ENCODE measurements at regions not wholly inside any gene's neighbourhood (a gene's known extent, or its start where the extent isn't known, plus 50 kb on each side); places are given as distances from the start of the nearest gene placed in this dataset.

- no peaks in the 10 kb centered on the region for H3K9me3 ChIP-seq (replicated peaks; ENCODE audit: control insufficient read depth, insufficient read depth, low read length)
- no peak overlapping the region for H3K27ac ChIP-seq (ENCODE audit: insufficient read depth, low read depth, low read length)
- no peaks in the 10 kb centered on the region for H3K79me2 ChIP-seq (ENCODE audit: control insufficient read depth, insufficient read depth, low read length)
- dilution Hi-C loops (cut with MboI; ENCODE audit: extremely low pct_ligation_motif_present, low sequenced_read_pairs) (no loop called here), intact Hi-C loops (cut with micrococcal nuclease) (no loop called here)
- DNase-seq (ENCODE audit: low read depth, low spot score) (no peak), FAIRE-seq (no peak)
- H4K20me1 ChIP-seq (replicated peaks; ENCODE audit: control insufficient read depth, extremely low read depth, insufficient read depth, low read length): no peaks in the 10 kb centered on the region
- no peak overlapping the region for H3K4me2 ChIP-seq (ENCODE audit: insufficient read depth, low read length)
- H3K9ac ChIP-seq (replicated peaks; ENCODE audit: extremely low read depth, insufficient read depth, low read length): no peak overlapping the region
- TF ChIP-seq POLR2AphosphoS5 (IDR thresholded peaks at IDR 0.05; ENCODE audit: insufficient read depth, low read depth, low read length): no peak
- TF ChIP-seq JUN (IDR thresholded peaks at IDR 0.05; ENCODE audit: borderline replicate concordance, insufficient read depth, insufficient read length, low read depth): no peak
- TF ChIP-seq CTCF (IDR thresholded peaks at IDR 0.05; ENCODE audit: extremely low read depth in 1 of 2, insufficient read depth in 1 of 2, low read depth in 1 of 2, low read length in 2 of 2): no peak
- TF ChIP-seq MAX (IDR thresholded peaks at IDR 0.05; ENCODE audit: insufficient read depth, insufficient read length): no peak
- no peak for TF ChIP-seq POLR2A (IDR thresholded peaks at IDR 0.05; ENCODE audit: low read depth, low read length)
- TF ChIP-seq FOS (IDR thresholded peaks at IDR 0.05; ENCODE audit: borderline replicate concordance, insufficient read depth, low read length): no peak
- TF ChIP-seq GATA2 (IDR thresholded peaks at IDR 0.05; ENCODE audit: insufficient read depth, insufficient read length, low read depth, low read length): no peak
- TF ChIP-seq EZH2 (IDR thresholded peaks at IDR 0.05; ENCODE audit: borderline replicate concordance, low read depth, low read length, severe bottlenecking): no peak
- no peak for TF ChIP-seq MYC (IDR thresholded peaks at IDR 0.05; ENCODE audit: low read depth, low read length)
- no peaks in the 10 kb centered on the region for H3K4me1 ChIP-seq (ENCODE audit: control insufficient read depth, extremely low read depth, insufficient read depth, low read length)
- no TSS peak for BruUV-seq (replicated peaks)
- no peaks in the 10 kb centered on the region for H3K36me3 ChIP-seq (ENCODE audit: control insufficient read depth in 2 of 2, extremely low read depth in 1 of 2, insufficient read depth in 2 of 2, low read length in 2 of 2)
- no peak overlapping the region for H2AFZ ChIP-seq (ENCODE audit: low read depth, low read length)
- CTCF ChIA-PET: no interaction called here
- no peak overlapping the region for H3K4me3 ChIP-seq (replicated peaks in 1 of 3; ENCODE audit: insufficient read depth in 1 of 3, low read depth in 1 of 3, low read length in 3 of 3)
- POLR2A ChIA-PET: no interaction called here
- no peaks in the 10 kb centered on the region for H3K27me3 ChIP-seq (ENCODE audit: control insufficient read depth in 2 of 2, insufficient read depth in 2 of 2, low read length in 2 of 2)
- H3K9me1 ChIP-seq (replicated peaks; ENCODE audit: control insufficient read depth, extremely low read depth, insufficient read depth, low read length): no peaks in the 10 kb centered on the region
Observed at GRCh38 chr4:156495836-156496235, 475.8 kb downstream of the PDGFC start.

Measured in endothelial cell of umbilical vein (primary cell).